LNCAP (cell line): ENCODE measurements at regions not wholly inside any gene's neighbourhood (a gene's known extent, or its start where the extent isn't known, plus 50 kb on each side); places are given as distances from the start of the nearest gene placed in this dataset.

Source experiments
- CTCF ChIP-seq: fragments of 450-650 bp; IDR thresholded peaks from 2 replicates; pipeline ENCODE4 v1.5.1; 2017; ENCODE audit warnings: mild to moderate bottlenecking

GRCh38 chr6:77036400-77036799, 426.9 kb downstream of the HTR1B start:
- no peak for TF ChIP-seq CTCF

GRCh38 chr6:77034161-77034560, 429.1 kb downstream of the HTR1B start:
- no peak for TF ChIP-seq CTCF

GRCh38 chr6:77030929-77031674, 432.2 kb downstream of the HTR1B start:
- TF ChIP-seq CTCF, result no peak

- no peak for TF ChIP-seq CTCF
Observed at GRCh38 chr6:77026341-77026740, 436.9 kb downstream of the HTR1B start.

GRCh38 chr6:77025736-77026223, 437.5 kb downstream of the HTR1B start:
- TF ChIP-seq CTCF, result no peak

GRCh38 chr6:77021778-77022177, 441.5 kb downstream of the HTR1B start:
- no peak for TF ChIP-seq CTCF

GRCh38 chr6:77021232-77021631, 442.1 kb downstream of the HTR1B start:
- TF ChIP-seq CTCF, result peak; percentile 41; the same call in 1 of the 2 replicates
